ENCODE measurements at regions not wholly inside any gene's neighbourhood (a gene's known extent, or its start where the extent isn't known, plus 50 kb on each side); places are given as distances from the start of the nearest gene placed in this dataset.

DNA sequence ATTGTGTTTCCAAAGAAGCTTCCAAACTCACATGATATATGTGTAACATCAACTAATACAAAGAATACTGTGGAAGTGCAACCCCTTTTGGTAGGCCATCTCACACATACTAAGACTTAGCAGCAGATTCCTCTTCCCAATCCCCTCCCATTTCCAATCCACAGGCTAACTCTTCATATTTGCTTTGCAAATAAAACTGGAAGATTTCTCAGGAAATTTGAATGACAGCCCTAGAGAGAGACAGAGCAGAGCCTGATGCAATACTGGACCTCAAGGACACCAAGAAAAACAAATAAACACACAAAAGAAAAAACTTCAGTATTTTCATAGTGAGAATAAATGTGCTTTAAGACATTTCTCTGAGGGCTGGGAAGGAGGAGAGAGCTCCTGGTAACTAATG lies 190.2 kb upstream of the BRINP3 start:
- Histone ChIP-seq H4K91ac (ENCODE audit: low read length) (no peak overlapping the region), H3K4ac (ENCODE audit: low read depth in 1 of 2, low read length in 2 of 2) (no peak overlapping the region), H2BK15ac (ENCODE audit: low read depth, poor library complexity, severe bottlenecking) (no peak overlapping the region), H3K9ac (ENCODE audit: low read length) (no peak overlapping the region), H3K27ac (ENCODE audit: low read length, poor library complexity, severe bottlenecking) (no peak overlapping the region), H3K79me1 (replicated peaks; ENCODE audit: low read length, poor library complexity, severe bottlenecking) (no peaks in the 10 kb centered on the region), H2AK5ac (ENCODE audit: low read length, severe bottlenecking) (no peak overlapping the region), H3K14ac (ENCODE audit: low read length in 2 of 2) (no peak overlapping the region), H3K4me1 (ENCODE audit: control insufficient read depth, insufficient read depth, low read depth, low read length) (no peaks in the 10 kb centered on the region), H3K27me3 (ENCODE audit: control insufficient read depth in 1 of 2, insufficient read depth in 1 of 2, low read length in 2 of 2) (no peaks in the 10 kb centered on the region), H2BK120ac (ENCODE audit: low read depth, low read length) (no peak overlapping the region), H3K9me3 (ENCODE audit: control insufficient read depth, low read length) (peaks cover 4% of the 10 kb centered on the region), H3K36me3 (ENCODE audit: control insufficient read depth in 1 of 2, insufficient read depth in 2 of 2, low read depth in 1 of 2, low read length in 2 of 2) (no peaks in the 10 kb centered on the region), H3K18ac (ENCODE audit: low read depth in 1 of 2, low read length in 2 of 2) (no peak overlapping the region), H2AFZ (ENCODE audit: low read depth, low read length) (no peak overlapping the region), H3K4me2 (ENCODE audit: low read length, poor library complexity, severe bottlenecking) (no peak overlapping the region), H4K8ac (ENCODE audit: low read length) (no peak overlapping the region), H3K23ac (ENCODE audit: low read length in 2 of 2) (no peak overlapping the region), H3K4me3 (ENCODE audit: insufficient read depth in 1 of 2, low read depth in 1 of 2, low read length in 2 of 2) (no peak overlapping the region), H2BK5ac (ENCODE audit: low read depth, low read length, poor library complexity, severe bottlenecking) (no peak overlapping the region), H2BK12ac (ENCODE audit: low read length in 2 of 2) (no peak overlapping the region)
- no peak for DNase-seq

DNA sequence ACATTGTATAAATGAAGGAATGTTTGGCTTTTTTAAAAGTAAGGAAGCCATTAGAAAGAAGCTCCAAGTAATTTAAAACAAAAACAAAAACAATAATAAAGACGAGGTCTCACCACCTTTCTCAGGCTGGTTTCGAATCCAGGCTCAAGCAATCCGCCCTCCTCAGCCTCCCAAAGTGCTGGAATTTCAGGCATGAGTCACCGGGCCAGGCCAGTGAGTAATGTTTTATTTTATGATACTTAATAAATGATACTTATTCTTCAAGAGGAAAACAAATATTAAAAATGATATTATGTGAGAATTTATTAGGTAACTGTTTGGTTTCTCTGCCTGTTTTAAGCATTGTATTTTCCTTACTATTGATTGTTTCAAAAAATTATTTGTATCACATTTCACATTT lies 201.4 kb upstream of the BRINP3 start:
- peaks cover 7% of the 10 kb centered on the region for H3K9me3 ChIP-seq (ENCODE audit: control insufficient read depth, low read length)
- H3K4me3 ChIP-seq (ENCODE audit: insufficient read depth in 1 of 2, low read depth in 1 of 2, low read length in 2 of 2), result no peak overlapping the region
- no peaks in the 10 kb centered on the region for H3K79me1 ChIP-seq (replicated peaks; ENCODE audit: low read length, poor library complexity, severe bottlenecking)
- H3K4me1 ChIP-seq (ENCODE audit: control insufficient read depth, insufficient read depth, low read depth, low read length), result no peaks in the 10 kb centered on the region
- H3K4ac ChIP-seq (ENCODE audit: low read depth in 1 of 2, low read length in 2 of 2), result no peak overlapping the region
- DNase-seq, result no peak
- no peak overlapping the region for H3K14ac ChIP-seq (ENCODE audit: low read length in 2 of 2)
- H2AFZ ChIP-seq (ENCODE audit: low read depth, low read length), result no peak overlapping the region
- H3K23ac ChIP-seq (ENCODE audit: low read length in 2 of 2), result no peak overlapping the region
- no peak overlapping the region for H2BK15ac ChIP-seq (ENCODE audit: low read depth, poor library complexity, severe bottlenecking)
- H2BK5ac ChIP-seq (ENCODE audit: low read depth, low read length, poor library complexity, severe bottlenecking), result no peak overlapping the region
- H3K9ac ChIP-seq (ENCODE audit: low read length), result no peak overlapping the region
- 67% methylated on average over 3 of the region's 4 CpGs for WGBS
- H3K27ac ChIP-seq (ENCODE audit: low read length, poor library complexity, severe bottlenecking), result no peak overlapping the region
- H3K4me2 ChIP-seq (ENCODE audit: low read length, poor library complexity, severe bottlenecking), result no peak overlapping the region
- no peak overlapping the region for H4K91ac ChIP-seq (ENCODE audit: low read length)
- no peak overlapping the region for H4K8ac ChIP-seq (ENCODE audit: low read length)
- H2AK5ac ChIP-seq (ENCODE audit: low read length, severe bottlenecking), result no peak overlapping the region
- no peaks in the 10 kb centered on the region for H3K27me3 ChIP-seq (ENCODE audit: control insufficient read depth in 1 of 2, insufficient read depth in 1 of 2, low read length in 2 of 2)
- no peak overlapping the region for H2BK120ac ChIP-seq (ENCODE audit: low read depth, low read length)
- H3K18ac ChIP-seq (ENCODE audit: low read depth in 1 of 2, low read length in 2 of 2), result no peak overlapping the region
- H2BK12ac ChIP-seq (ENCODE audit: low read length in 2 of 2), result no peak overlapping the region
- H3K36me3 ChIP-seq (ENCODE audit: control insufficient read depth in 1 of 2, insufficient read depth in 2 of 2, low read depth in 1 of 2, low read length in 2 of 2), result no peaks in the 10 kb centered on the region

DNA sequence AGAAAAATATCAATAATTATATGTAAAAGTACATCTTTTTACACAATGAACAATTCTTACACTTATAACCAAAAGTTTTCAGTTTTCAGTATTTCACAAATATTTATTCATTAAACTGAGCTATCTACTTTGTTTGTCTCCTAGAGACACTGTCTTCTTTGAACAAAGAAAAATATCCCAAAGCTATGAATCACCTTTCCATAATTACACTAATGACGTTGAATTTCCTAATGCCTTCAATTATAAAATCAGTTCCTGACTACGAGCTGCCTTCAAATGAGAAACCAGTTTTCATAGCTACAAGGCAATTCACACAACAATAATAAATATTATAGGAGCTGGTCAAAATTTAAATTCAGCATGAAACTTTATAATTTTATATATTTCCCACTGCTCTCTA lies 201.8 kb upstream of the BRINP3 start:
- Histone ChIP-seq H4K91ac (ENCODE audit: low read length) (no peak overlapping the region), H3K27me3 (ENCODE audit: control insufficient read depth in 1 of 2, insufficient read depth in 1 of 2, low read length in 2 of 2) (no peaks in the 10 kb centered on the region), H3K23ac (ENCODE audit: low read length in 2 of 2) (no peak overlapping the region), H2BK120ac (ENCODE audit: low read depth, low read length) (no peak overlapping the region), H3K36me3 (ENCODE audit: control insufficient read depth in 1 of 2, insufficient read depth in 2 of 2, low read depth in 1 of 2, low read length in 2 of 2) (no peaks in the 10 kb centered on the region), H3K9me3 (ENCODE audit: control insufficient read depth, low read length) (peaks cover 3% of the 10 kb centered on the region), H3K4me2 (ENCODE audit: low read length, poor library complexity, severe bottlenecking) (no peak overlapping the region), H3K18ac (ENCODE audit: low read depth in 1 of 2, low read length in 2 of 2) (no peak overlapping the region), H3K79me1 (replicated peaks; ENCODE audit: low read length, poor library complexity, severe bottlenecking) (no peaks in the 10 kb centered on the region), H2BK12ac (ENCODE audit: low read length in 2 of 2) (no peak overlapping the region), H3K4me3 (ENCODE audit: insufficient read depth in 1 of 2, low read depth in 1 of 2, low read length in 2 of 2) (no peak overlapping the region), H3K4ac (ENCODE audit: low read depth in 1 of 2, low read length in 2 of 2) (no peak overlapping the region), H4K8ac (ENCODE audit: low read length) (no peak overlapping the region), H3K9ac (ENCODE audit: low read length) (no peak overlapping the region), H2BK15ac (ENCODE audit: low read depth, poor library complexity, severe bottlenecking) (no peak overlapping the region), H2AFZ (ENCODE audit: low read depth, low read length) (no peak overlapping the region), H3K14ac (ENCODE audit: low read length in 2 of 2) (no peak overlapping the region), H2AK5ac (ENCODE audit: low read length, severe bottlenecking) (no peak overlapping the region), H2BK5ac (ENCODE audit: low read depth, low read length, poor library complexity, severe bottlenecking) (no peak overlapping the region), H3K27ac (ENCODE audit: low read length, poor library complexity, severe bottlenecking) (no peak overlapping the region), H3K4me1 (ENCODE audit: control insufficient read depth, insufficient read depth, low read depth, low read length) (no peaks in the 10 kb centered on the region)
- no peak for DNase-seq
- 85% methylated on average over 2 of the region's 2 CpGs for WGBS

DNA sequence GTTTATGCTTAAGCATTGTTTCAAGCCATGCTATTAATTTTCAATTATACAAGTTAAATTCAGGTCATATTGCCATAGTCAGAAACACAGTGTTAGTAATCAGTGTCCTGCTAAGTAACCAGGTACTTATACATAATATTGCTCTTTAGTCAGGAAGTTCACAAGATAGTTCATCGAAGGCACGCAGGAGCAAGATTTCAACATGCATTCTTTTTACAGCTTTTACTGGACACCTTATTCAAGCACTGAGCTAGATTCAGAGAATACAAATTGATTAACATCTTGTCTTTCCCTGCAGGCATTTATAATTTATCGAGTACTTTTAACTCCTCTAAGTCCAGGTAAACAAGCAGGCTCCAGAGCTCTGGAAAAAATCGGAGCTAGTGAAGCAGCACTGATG lies 202.3 kb upstream of the BRINP3 start:
- H3K27ac ChIP-seq (ENCODE audit: low read length, poor library complexity, severe bottlenecking), result no peak overlapping the region
- no peak overlapping the region for H3K18ac ChIP-seq (ENCODE audit: low read depth in 1 of 2, low read length in 2 of 2)
- H3K4me2 ChIP-seq (ENCODE audit: low read length, poor library complexity, severe bottlenecking), result no peak overlapping the region
- no peak overlapping the region for H4K8ac ChIP-seq (ENCODE audit: low read length)
- H2AFZ ChIP-seq (ENCODE audit: low read depth, low read length), result no peak overlapping the region
- no peaks in the 10 kb centered on the region for H3K79me1 ChIP-seq (replicated peaks; ENCODE audit: low read length, poor library complexity, severe bottlenecking)
- H2AK5ac ChIP-seq (ENCODE audit: low read length, severe bottlenecking), result no peak overlapping the region
- H3K14ac ChIP-seq (ENCODE audit: low read length in 2 of 2), result no peak overlapping the region
- H3K23ac ChIP-seq (ENCODE audit: low read length in 2 of 2), result no peak overlapping the region
- WGBS, result 88% methylated on average over 4 of the region's 4 CpGs
- no peaks in the 10 kb centered on the region for H3K4me1 ChIP-seq (ENCODE audit: control insufficient read depth, insufficient read depth, low read depth, low read length)
- no peak overlapping the region for H3K4ac ChIP-seq (ENCODE audit: low read depth in 1 of 2, low read length in 2 of 2)
- no peak for DNase-seq
- no peaks in the 10 kb centered on the region for H3K36me3 ChIP-seq (ENCODE audit: control insufficient read depth in 1 of 2, insufficient read depth in 2 of 2, low read depth in 1 of 2, low read length in 2 of 2)
- H2BK5ac ChIP-seq (ENCODE audit: low read depth, low read length, poor library complexity, severe bottlenecking), result no peak overlapping the region
- no peak overlapping the region for H3K9ac ChIP-seq (ENCODE audit: low read length)
- H3K27me3 ChIP-seq (ENCODE audit: control insufficient read depth in 1 of 2, insufficient read depth in 1 of 2, low read length in 2 of 2), result no peaks in the 10 kb centered on the region
- H2BK12ac ChIP-seq (ENCODE audit: low read length in 2 of 2), result no peak overlapping the region
- no peak overlapping the region for H4K91ac ChIP-seq (ENCODE audit: low read length)
- no peak overlapping the region for H2BK15ac ChIP-seq (ENCODE audit: low read depth, poor library complexity, severe bottlenecking)
- H3K4me3 ChIP-seq (ENCODE audit: insufficient read depth in 1 of 2, low read depth in 1 of 2, low read length in 2 of 2), result no peak overlapping the region
- no peak overlapping the region for H2BK120ac ChIP-seq (ENCODE audit: low read depth, low read length)
- no peaks in the 10 kb centered on the region for H3K9me3 ChIP-seq (ENCODE audit: control insufficient read depth, low read length)

Data from mesenchymal stem cell (in vitro differentiated cells and primary cell).